A549 (cell line): ENCODE measurements at regions not wholly inside any gene's neighbourhood (a gene's known extent, or its start where the extent isn't known, plus 50 kb on each side); places are given as distances from the start of the nearest gene placed in this dataset.

Source experiments
- ATAC-seq, 2 experiments: fragments of 200-7000 bp in 1 of 2; fragments of >200 bp in 1 of 2; cut with Nextera tagmentation in 1 of 2; cut with Tn5 transposase in 1 of 2; 3 replicates each; pipeline versions ENCODE4 v1.8.0 to v1.9.1; 2018 to 2020; ENCODE audit warnings: mild to moderate bottlenecking in 1 of 2, moderate library complexity in 1 of 2
- CTCF ChIA-PET: fragments of 300-600 bp; sonication (Branson Sonifier 250); formaldehyde crosslinking; extraction: SDS; loops from one replicate; lab custom pipeline; 2021; ENCODE audit warnings: antibody characterized with exemption, inconsistent platforms; lab: Yijun Ruan, JAX
- POLR2A ChIA-PET: fragments of 350-600 bp; formaldehyde crosslinking; extraction: SDS; loops from one replicate; lab custom pipeline; 2021; ENCODE audit warnings: antibody characterized with exemption, inconsistent platforms; lab: Yijun Ruan, JAX
- DNase-seq, 2 experiments: peaks; one replicate each; pipeline versions ENCODE4 v3.0.0 to v3.0.0-alpha.2; 2011 to 2016; ENCODE audit warnings: low read depth in 1 of 2, low spot score in 1 of 2
- FAIRE-seq: peaks from 2 replicates; lab custom pipeline; 2011; peaks lifted over from hg19 to GRCh38; lab: Jason Lieb, UNC
- H3K27ac ChIP-seq, 2 experiments: fragments of >200 bp; sonication (Bioruptor Twin); formaldehyde crosslinking; 3 replicates each; pipeline ENCODE4 v1.5.1; 2016 to 2017
- H3K4me1 ChIP-seq: fragments of >200 bp; sonication (Bioruptor Twin); formaldehyde crosslinking; 3 replicates; pipeline ENCODE4 v1.6.1; 2016
- H3K4me2 ChIP-seq: fragments of >200 bp; sonication (Bioruptor Twin); formaldehyde crosslinking; 3 replicates; pipeline ENCODE4 v1.6.1; 2016
- H3K4me3 ChIP-seq: fragments of >200 bp; sonication (Bioruptor Twin); formaldehyde crosslinking; 3 replicates; pipeline ENCODE4 v1.5.1; 2016
- H3K9me3 ChIP-seq: fragments of >200 bp; sonication (Bioruptor Twin); formaldehyde crosslinking; 3 replicates; pipeline ENCODE4 v1.6.1; 2016
- CBX2 ChIP-seq: fragments of 200-600 bp; sonication (generic); IDR thresholded peaks from 2 replicates; pipeline ENCODE4 v1.6.1; 2016; ENCODE audit warnings: low read depth, mild to moderate bottlenecking, borderline replicate concordance
- CEBPB ChIP-seq, 2 experiments: fragments of >200 bp in 1 of 2; sonication (Bioruptor Twin) in 1 of 2; formaldehyde crosslinking in 1 of 2; IDR thresholded peaks; 2 replicates each; pipeline ENCODE4 v1.6.1; 2012 to 2016
- CHD4 ChIP-seq: fragments of 200-600 bp; sonication (generic); IDR thresholded peaks from 2 replicates; pipeline ENCODE4 v1.6.1; 2016; ENCODE audit warnings: antibody characterized with exemption, mild to moderate bottlenecking, borderline replicate concordance
- E2F6 ChIP-seq: IDR thresholded peaks from 2 replicates; pipeline ENCODE4 v1.6.1; 2012; ENCODE audit warnings: low read depth, borderline replicate concordance
- EHF ChIP-seq: fragments of 250-450 bp; sonication (Bioruptor Pico); IDR thresholded peaks from 2 replicates; pipeline ENCODE4 v1.5.0; 2020; ENCODE audit warnings: mild to moderate bottlenecking
- ESRRA ChIP-seq: fragments of 150-350 bp; IDR thresholded peaks from 2 replicates; pipeline ENCODE4 v1.6.1; 2014; ENCODE audit warnings: mild to moderate bottlenecking, low read length, borderline replicate concordance
- FOXS1 ChIP-seq: fragments of 250-450 bp; sonication (Bioruptor Pico); IDR thresholded peaks from 2 replicates; pipeline ENCODE4 v1.5.0; 2020; ENCODE audit warnings: mild to moderate bottlenecking, moderate library complexity
- JUNB ChIP-seq: fragments of >200 bp; sonication (Bioruptor Twin); formaldehyde crosslinking; IDR thresholded peaks from 2 replicates; pipeline ENCODE4 v1.6.1; 2016
- NPAS2 ChIP-seq: fragments of 250-450 bp; sonication (Bioruptor Pico); IDR thresholded peaks from 2 replicates; pipeline ENCODE4 v1.8.0; 2022; ENCODE audit warnings: mild to moderate bottlenecking, moderate library complexity, borderline replicate concordance
- PHF8 ChIP-seq: fragments of 200-600 bp; sonication (generic); IDR thresholded peaks from 2 replicates; pipeline ENCODE4 v1.6.1; 2016; ENCODE audit warnings: low read depth, mild to moderate bottlenecking, antibody characterized with exemption, moderate library complexity, borderline replicate concordance
- POLR2AphosphoS2 ChIP-seq: conservative IDR thresholded peaks from 2 replicates; pipeline ENCODE4 v1.6.1; 2012; ENCODE audit warnings: low read length, improper control_type of control experiment, inconsistent platforms
- REST ChIP-seq: fragments of 200-600 bp; sonication (generic); IDR thresholded peaks from 2 replicates; pipeline ENCODE4 v1.6.1; 2016; ENCODE audit warnings: antibody characterized with exemption, mild to moderate bottlenecking, moderate library complexity
- RNF2 ChIP-seq: fragments of 200-600 bp; sonication (generic); IDR thresholded peaks from 2 replicates; pipeline ENCODE4 v1.6.1; 2016; ENCODE audit warnings: low read depth, mild to moderate bottlenecking, antibody characterized with exemption, moderate library complexity, borderline replicate concordance
- TP53 ChIP-seq: fragments of 250-450 bp; sonication (Bioruptor Pico); IDR thresholded peaks from 2 replicates; pipeline ENCODE4 v1.5.0; 2021; ENCODE audit warnings: mild to moderate bottlenecking, moderate library complexity
- ZFP36 ChIP-seq: fragments of 450-650 bp; IDR thresholded peaks from 2 replicates; pipeline ENCODE4 v1.6.1; 2014; ENCODE audit warnings: borderline replicate concordance; ENCODE audit not compliant: partially characterized antibody
- ZNF302 ChIP-seq: fragments of 250-450 bp; sonication (Bioruptor Pico); IDR thresholded peaks from 2 replicates; pipeline ENCODE4 v1.9.0; 2021; ENCODE audit warnings: inconsistent platforms, mild to moderate bottlenecking, moderate library complexity
- ZSCAN20 ChIP-seq: fragments of 250-450 bp; sonication (Bioruptor Pico); IDR thresholded peaks from 2 replicates; pipeline ENCODE4 v1.8.0; 2022; ENCODE audit warnings: mild to moderate bottlenecking, moderate library complexity
- WGBS: methylation state at CpG from one replicate; pipeline ENCODE4 v1.1.6; 2017; ENCODE audit errors: missing lambda C conversion rate; 5-methylcytosine and 5-hydroxymethylcytosine counted together
- TF ChIP-seq, protein P1 (sequence below): fragments of >200 bp; sonication (Bioruptor Twin); formaldehyde crosslinking; IDR thresholded peaks from 3 replicates; pipeline ENCODE4 v1.5.1; 2016
- TF ChIP-seq, protein P2 (sequence below): fragments of 150-350 bp; IDR thresholded peaks from 2 replicates; pipeline ENCODE4 v1.6.1; 2014; ENCODE audit warnings: low read depth, mild to moderate bottlenecking, low read length

DNA sequence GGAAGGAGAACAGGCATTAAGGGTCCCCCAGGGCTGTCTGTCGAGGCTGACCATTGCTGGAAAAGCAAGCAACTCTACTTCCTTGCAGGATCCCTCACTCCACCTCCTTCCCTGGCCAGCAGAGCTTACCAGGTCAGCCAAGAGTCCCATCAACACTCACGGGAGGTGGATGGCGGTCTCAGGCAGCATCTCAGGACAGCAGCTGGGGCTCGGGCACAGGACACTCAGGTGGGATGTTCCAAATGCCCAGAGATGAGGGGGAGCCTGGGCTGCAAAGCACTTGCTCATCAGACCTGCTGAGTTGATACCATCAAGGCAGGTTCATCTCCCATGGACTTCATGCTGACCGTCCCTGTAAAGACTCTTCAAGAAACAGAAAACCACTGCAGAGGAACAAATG is 559.8 kb downstream of the NPHP4 start:
- TF ChIP-seq CEBPB (IDR thresholded peaks at IDR 0.05), result no peak
- TF ChIP-seq TP53 (CRISPR knock-in tag), result no peak
- no peak for TF ChIP-seq E2F6
- no peak for TF ChIP-seq CHD4
- TF ChIP-seq ZSCAN20, result no peak
- no peak for TF ChIP-seq EHF (CRISPR knock-in tag)
- TF ChIP-seq, protein P1, sequence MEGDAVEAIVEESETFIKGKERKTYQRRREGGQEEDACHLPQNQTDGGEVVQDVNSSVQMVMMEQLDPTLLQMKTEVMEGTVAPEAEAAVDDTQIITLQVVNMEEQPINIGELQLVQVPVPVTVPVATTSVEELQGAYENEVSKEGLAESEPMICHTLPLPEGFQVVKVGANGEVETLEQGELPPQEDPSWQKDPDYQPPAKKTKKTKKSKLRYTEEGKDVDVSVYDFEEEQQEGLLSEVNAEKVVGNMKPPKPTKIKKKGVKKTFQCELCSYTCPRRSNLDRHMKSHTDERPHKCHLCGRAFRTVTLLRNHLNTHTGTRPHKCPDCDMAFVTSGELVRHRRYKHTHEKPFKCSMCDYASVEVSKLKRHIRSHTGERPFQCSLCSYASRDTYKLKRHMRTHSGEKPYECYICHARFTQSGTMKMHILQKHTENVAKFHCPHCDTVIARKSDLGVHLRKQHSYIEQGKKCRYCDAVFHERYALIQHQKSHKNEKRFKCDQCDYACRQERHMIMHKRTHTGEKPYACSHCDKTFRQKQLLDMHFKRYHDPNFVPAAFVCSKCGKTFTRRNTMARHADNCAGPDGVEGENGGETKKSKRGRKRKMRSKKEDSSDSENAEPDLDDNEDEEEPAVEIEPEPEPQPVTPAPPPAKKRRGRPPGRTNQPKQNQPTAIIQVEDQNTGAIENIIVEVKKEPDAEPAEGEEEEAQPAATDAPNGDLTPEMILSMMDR, result no peak
- TF ChIP-seq PHF8, result no peak
- TF ChIP-seq RNF2, result no peak
- no peak for TF ChIP-seq ZFP36
- TF ChIP-seq CBX2, result no peak
- no peak for TF ChIP-seq NPAS2 (CRISPR knock-in tag)
- TF ChIP-seq FOXS1, result no peak
- TF ChIP-seq ZNF302, result no peak
- no peak for TF ChIP-seq REST
- TF ChIP-seq POLR2AphosphoS2, result no peak
- POLR2A ChIA-PET, result no interaction called here
- no peaks in the 10 kb centered on the region for H3K4me1 ChIP-seq
- no peak for ATAC-seq
- DNase-seq, result no peak
- CTCF ChIA-PET, result no interaction called here
- no peak for FAIRE-seq
- H3K9me3 ChIP-seq, result no peaks in the 10 kb centered on the region
- WGBS, result 23% methylated on average over 5 of the region's 5 CpGs
- no peak overlapping the region for H3K27ac ChIP-seq
- no peak overlapping the region for H3K4me3 ChIP-seq
- no peak overlapping the region for H3K4me2 ChIP-seq

GRCh38 chr1:5430911-5431697 is 561.1 kb downstream of the NPHP4 start:
- CTCF ChIA-PET, result interaction anchor here (0.6 kb wide), 1 partner anchor 200 kb away, joined by 3 read pairs; no protein-coding TSS in a partner anchor
- no peak overlapping the region for H3K27ac ChIP-seq
- no peaks in the 10 kb centered on the region for H3K4me1 ChIP-seq
- WGBS, result 19% methylated on average over 15 of the region's 15 CpGs
- H3K9me3 ChIP-seq, result no peaks in the 10 kb centered on the region
- POLR2A ChIA-PET, result no interaction called here
- no peak for ATAC-seq
- no peak for DNase-seq
- TF ChIP-seq, protein P2, sequence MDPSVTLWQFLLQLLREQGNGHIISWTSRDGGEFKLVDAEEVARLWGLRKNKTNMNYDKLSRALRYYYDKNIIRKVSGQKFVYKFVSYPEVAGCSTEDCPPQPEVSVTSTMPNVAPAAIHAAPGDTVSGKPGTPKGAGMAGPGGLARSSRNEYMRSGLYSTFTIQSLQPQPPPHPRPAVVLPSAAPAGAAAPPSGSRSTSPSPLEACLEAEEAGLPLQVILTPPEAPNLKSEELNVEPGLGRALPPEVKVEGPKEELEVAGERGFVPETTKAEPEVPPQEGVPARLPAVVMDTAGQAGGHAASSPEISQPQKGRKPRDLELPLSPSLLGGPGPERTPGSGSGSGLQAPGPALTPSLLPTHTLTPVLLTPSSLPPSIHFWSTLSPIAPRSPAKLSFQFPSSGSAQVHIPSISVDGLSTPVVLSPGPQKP, result no peak
- TF ChIP-seq ESRRA, result no peak
- TF ChIP-seq JUNB, result no peak
- no peak for TF ChIP-seq E2F6
- TF ChIP-seq CBX2, result no peak
- H3K4me2 ChIP-seq, result no peak overlapping the region
- FAIRE-seq, result no peak
- H3K4me3 ChIP-seq, result no peak overlapping the region
